Neural progenitor cell (in vitro differentiated cells): ENCODE measurements at regions not wholly inside any gene's neighbourhood (a gene's known extent, or its start where the extent isn't known, plus 50 kb on each side); places are given as distances from the start of the nearest gene placed in this dataset.

ENCODE experiments used
- EZH2phosphoT487 ChIP-seq: fragments of 200-600 bp; sonication (generic); IDR thresholded peaks from 2 replicates; pipeline ENCODE4 v1.6.1; 2017; ENCODE audit warnings: antibody characterized with exemption
- TF ChIP-seq, protein P1 (sequence below): fragments of 200-600 bp; sonication (generic); IDR thresholded peaks from 2 replicates; pipeline ENCODE4 v1.5.1; 2017; ENCODE audit warnings: antibody characterized with exemption, mild to moderate bottlenecking

DNA sequence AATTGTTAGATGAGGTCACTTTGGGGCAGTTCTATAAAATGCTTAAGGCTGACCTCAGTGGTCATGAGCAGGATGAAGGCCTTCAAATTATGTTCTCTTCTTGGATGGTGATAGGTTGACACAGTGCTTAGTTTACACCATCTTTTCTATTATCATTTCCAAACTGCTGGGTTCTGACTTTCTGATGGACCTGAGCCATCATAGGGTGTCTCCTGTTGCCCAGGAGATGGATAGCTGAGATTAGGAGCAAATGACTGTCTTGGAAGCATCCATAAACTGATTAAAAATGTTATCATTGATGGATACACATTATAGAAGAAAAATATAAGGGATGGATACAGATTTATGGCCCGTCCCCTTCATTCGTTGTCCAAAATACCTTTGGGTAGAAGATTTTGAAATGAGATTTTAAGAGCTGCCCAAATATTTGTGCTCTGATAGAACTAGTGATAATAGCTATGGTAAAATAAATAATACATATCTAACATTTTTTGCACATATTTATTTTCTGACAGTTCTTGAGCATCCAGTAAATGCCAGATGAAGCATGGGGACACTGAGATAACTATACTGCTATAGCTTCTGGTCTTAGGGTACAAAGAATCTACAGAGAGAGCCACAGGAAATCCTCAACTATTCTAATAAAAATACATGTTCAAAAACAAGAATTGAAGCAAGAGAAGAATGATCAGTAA is 839.4 kb upstream of the LCORL start:
- TF ChIP-seq, protein P1, sequence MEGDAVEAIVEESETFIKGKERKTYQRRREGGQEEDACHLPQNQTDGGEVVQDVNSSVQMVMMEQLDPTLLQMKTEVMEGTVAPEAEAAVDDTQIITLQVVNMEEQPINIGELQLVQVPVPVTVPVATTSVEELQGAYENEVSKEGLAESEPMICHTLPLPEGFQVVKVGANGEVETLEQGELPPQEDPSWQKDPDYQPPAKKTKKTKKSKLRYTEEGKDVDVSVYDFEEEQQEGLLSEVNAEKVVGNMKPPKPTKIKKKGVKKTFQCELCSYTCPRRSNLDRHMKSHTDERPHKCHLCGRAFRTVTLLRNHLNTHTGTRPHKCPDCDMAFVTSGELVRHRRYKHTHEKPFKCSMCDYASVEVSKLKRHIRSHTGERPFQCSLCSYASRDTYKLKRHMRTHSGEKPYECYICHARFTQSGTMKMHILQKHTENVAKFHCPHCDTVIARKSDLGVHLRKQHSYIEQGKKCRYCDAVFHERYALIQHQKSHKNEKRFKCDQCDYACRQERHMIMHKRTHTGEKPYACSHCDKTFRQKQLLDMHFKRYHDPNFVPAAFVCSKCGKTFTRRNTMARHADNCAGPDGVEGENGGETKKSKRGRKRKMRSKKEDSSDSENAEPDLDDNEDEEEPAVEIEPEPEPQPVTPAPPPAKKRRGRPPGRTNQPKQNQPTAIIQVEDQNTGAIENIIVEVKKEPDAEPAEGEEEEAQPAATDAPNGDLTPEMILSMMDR: no peak
- TF ChIP-seq EZH2phosphoT487: no peak
